Stimulated activated naive CD8-positive, alpha-beta T cell treated with anti-CD3 and anti-CD28 coated beads, Interleukin-15, Interleukin-2, amounts not matched to agents 100 U/mL and 50 U/mL, for 24 hours (primary cell): ENCODE measurements at regions not wholly inside any gene's neighbourhood (a gene's known extent, or its start where the extent isn't known, plus 50 kb on each side); places are given as distances from the start of the nearest gene placed in this dataset.

Experiments used
- ATAC-seq: fragments of 150-1000 bp; cut with Tn5 transposase; one replicate; pipeline ENCODE4 v1.10.0; 2021
- DNase-seq: peaks from one replicate; pipeline ENCODE4 v3.0.0; 2021

DNA sequence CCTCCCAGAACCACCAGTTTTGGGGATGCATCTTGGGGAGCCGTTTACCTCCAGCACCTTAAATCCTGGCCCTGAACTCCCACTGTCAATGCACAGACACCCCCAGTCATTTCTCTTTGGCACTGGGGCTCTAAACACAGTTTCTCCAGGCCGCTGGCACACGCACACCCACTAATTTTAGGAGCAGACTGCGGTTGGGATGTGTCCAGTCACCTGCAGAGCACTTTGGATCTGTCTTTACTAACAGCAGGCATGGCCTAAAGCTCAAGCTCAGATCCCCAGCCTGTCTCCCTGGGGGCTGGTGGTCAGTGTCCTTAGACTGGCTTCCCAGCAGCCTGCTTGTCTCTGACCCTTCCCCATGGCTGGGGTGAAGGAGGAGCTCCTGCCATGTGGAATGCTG is 49.9 kb downstream of the SYNE3 start:
- no peak for DNase-seq
- ATAC-seq: no peak

DNA sequence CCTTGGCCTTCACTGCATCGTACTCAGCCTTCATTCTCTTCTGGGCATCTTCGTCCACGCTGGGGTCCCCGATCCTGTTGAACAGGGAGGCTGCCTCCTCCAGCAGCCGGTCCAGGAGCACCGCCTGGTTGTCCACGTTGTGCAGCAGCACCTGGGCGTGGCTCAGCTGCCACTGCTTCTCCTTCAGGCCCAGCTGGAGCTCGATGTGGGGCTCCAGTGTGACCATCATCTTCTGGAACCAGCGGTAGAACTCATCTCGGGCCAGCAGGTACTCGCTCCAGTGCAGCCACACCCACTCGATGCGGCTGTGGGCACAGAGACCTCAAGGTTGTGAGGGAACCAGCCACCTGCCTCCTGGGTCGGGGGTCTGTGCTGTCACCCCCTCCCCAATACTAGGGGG is 50.5 kb downstream of the SYNE3 start:
- DNase-seq (no peak), ATAC-seq (no peak)

DNA sequence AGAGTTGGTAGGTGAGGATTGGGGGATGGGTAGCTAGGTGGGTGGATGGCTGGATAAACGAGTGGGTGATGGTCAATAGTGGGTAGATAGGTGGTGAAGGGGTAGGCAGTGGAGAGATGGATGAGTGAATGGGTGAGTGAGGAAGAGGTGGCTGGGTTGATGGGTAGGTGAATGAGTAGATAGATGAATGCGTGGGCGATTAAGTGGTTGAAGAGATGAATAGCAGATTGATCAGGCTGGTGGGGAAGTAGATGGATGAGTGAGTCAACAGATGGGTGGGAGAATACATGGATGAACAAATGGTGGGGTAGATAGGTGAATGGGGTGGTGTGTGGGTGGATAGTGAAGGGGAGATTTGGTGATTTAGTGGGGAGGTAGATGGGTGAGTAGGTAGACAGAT is 51.1 kb downstream of the SYNE3 start:
- DNase-seq: no peak
- peak; percentile 59 for ATAC-seq

DNA sequence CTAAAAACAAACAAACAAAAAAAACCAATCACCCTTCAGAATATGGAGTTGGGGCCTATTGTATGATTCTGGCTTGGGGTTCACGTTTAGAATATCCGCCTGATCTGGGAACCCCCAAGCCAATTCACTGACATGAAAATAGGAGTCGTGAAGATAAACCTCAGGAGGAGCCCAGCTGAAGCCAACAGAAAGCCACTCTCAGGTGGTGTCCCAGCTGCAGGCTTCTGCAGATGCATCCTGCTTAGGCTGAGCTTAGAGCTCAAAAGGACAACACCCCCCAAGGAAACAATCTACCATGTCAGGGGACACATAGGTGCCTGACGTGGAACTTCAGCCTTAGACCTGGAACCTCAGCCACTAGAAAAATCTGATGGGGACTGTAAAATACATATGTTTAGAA is 51.9 kb downstream of the SYNE3 start:
- no peak for ATAC-seq
- no peak for DNase-seq

DNA sequence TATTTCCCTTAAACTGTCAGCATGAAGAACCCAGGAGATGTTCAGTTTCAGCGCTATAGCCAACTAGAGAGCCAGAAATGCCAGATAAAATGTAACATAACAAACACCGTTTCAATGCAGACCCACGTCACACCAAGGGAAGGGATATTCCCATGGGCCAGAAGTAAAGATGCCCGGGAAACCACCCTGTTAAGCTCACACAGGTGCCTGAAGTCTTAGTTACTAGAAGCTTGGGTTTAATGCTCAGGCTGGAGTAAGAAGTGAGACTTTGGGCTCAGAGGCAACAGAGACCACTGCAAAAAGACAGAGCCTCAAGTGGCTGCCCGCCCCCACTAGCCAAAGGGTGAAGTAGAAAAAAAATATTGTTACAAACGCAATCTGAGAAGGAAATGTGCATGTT is 52.3 kb downstream of the SYNE3 start:
- ATAC-seq (no peak), DNase-seq (no peak)

DNA sequence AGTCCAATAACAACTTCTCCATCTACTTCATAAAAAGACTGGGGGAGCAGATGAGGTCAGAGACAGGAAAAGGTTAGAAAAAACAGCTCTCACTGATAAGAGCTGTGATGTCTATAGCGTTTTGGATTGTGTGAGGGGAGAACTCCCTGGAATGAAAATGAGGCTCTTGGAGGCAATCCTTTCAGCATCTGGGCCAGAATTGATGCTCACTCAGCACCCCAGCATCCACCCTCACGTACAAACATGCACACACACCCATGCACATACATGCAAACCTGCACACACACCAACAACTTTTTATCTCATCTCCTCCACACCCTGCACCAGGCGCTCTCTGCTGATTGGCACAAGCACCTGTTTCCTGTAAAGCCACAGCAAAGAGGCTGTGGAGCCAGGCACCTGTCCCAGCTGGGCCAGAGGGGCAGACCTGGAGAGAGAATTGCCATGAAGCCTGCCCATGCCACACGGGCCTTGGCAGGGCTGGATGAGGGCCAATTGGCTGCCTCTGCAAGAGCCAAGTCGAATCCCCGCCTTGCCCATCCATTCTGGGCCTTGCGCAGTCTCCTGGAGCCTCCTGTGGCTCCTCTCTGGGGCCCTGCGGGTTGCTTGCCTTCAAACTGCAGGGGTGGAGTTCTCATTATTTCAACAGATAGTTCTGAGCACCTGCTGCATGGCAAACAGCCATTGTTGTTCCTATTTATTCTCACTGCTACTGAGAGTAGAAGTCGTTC is 53.1 kb downstream of the SYNE3 start:
- DNase-seq: no peak
- ATAC-seq: no peak

DNA sequence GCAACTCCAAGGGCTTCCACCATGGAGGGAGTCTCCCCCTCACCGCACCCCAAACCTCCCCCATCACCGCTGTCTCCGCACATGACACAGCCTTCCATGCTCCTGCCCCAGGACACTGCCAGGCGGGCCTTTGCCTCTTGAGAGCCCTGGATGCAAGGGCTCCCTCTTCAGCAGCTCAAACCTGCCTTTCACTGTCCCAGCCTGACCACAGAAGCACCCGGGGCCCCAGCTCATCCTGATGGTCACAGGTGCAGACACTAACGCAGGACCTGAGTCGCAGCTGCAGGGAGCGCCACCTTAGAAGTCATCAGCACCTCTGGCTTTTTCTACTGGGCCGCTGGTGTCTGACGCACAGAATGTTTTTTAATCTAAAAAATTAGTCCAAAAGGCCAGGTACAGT is 54.0 kb downstream of the SYNE3 start:
- no peak for ATAC-seq
- no peak for DNase-seq

DNA sequence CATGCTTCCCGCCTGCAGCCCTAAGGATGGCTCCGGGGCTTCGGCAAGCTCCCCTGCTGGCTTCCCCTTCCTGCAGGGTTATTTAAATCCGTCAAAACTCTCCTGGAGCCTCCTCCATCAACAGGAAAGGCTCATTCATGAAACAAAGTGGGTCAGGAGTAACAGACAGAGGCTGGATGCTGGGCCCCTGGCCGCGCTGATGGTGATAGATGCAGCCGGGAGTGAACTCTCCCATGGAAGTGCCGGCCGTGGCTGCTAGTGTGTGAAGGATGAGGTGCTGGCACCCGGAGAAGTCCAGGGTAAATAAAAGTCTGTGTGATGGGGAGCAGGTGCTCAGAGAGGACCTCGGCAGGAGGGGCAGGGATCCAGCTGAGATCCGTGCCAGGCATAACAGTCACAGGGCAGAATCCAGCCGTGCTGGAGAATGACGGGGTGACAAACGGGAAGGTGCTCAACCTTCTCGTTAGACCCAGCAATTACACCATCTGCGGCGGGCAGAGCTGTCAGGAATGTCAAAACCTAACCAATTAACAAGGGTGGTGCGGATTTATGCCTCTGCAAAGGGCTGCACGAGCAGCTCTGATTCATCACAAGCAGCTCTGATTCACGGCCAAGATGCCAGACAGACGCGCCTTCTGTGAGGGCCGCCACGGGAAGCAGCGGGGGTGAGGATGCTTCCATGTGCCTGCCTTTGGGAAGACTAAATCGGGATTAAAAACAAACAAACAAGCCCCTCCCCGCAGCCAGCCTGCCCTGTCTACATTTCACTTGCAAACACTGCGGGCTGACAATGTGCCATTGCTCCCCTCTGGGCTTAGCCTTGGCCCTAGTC is 55.6 kb downstream of the SYNE3 start:
- ATAC-seq (no peak), DNase-seq (no peak)

DNA sequence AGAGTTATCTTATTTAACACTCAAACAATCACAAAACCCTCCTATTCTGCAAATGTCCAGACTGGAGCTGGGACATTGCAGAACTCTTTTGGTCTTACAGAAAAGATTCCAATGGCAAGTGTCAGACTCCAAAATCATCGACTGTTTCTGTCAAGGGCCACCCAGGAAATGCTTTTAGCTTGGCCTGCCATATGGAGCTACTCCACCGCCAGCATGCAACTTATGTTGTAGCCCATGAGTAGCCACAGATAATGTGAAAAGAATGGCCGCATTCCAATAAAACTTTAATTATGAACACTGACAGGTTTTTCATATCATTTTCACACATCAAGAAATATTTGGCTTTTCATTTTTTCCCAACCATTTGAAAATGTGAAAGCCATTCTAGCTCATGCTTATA is 57.5 kb downstream of the SYNE3 start:
- ATAC-seq (no peak), DNase-seq (no peak)

DNA sequence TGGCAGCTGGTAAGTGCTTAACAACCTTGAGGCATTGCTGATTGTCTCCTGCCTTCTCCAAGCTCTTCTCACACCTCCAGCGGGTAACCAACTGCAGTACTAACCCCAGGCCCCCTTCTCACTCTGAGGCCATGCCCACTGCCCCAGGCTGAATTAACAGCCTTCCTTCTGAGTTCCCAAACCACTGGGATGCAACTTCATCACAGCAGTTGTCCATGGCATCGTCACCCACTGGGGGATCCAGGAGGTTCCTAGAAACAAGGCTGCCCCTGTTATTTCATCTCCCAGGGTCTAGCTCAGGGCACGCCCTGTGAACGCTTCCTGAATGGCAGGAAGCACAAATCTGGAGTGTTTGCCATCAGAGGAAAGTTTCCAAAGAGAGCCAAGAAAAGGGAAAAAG is 58.0 kb downstream of the SYNE3 start:
- DNase-seq (no peak), ATAC-seq (no peak)

DNA sequence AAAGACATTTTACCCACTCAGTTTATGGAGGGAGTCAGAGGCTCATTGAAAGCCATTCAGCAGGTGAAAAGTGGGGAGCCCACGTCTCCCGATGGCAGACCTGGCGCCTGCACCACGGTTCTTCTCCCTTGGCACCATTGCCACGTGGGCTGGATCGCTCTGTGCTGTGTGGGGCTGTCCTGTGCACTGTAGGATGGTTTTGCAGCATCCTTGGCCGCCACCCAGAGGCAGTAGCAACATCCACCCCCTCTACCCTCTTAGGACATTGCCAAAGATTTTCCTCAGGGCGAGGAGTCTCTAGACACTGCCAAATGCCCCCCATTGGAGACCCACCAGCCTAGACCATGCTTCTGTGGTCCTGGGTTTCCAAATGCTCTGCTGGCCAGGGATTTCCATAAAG is 60.2 kb downstream of the SYNE3 start:
- DNase-seq: no peak
- ATAC-seq: no peak

DNA sequence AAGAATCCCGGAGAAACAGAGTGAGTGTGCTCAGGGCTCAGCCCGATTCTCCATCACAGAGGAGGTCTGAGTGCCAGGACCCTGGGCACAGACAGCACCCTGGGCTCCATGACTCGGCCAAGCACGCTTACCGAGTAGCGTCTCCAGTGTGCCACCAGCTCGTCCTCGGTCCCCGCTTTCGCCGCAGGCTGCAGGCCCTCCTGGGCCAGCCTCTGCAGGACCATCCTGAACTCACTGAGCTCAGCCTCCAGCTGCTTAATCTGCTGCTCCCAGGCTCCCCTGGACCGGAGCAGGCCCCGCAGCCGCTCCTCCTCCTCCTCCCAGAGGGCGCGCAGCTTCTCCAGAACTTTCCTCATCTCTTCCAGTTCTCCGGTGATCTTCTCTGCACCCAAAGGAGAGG is 61.2 kb downstream of the SYNE3 start:
- ATAC-seq: no peak
- no peak for DNase-seq

DNA sequence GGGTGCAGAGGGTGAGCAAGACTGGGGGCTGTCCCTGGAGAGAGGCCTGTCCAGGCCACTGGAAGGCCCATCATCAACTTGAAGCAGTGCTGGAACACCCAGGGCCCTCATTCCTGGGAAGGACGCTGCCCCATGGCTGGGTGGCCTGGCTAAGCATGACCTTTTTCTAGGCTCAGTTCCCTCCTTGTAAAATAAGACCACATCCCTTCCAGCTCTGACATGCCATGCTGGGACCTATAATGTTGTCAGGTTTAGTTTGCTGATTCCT is 62.8 kb downstream of the SYNE3 start:
- DNase-seq (no peak), ATAC-seq (no peak)

DNA sequence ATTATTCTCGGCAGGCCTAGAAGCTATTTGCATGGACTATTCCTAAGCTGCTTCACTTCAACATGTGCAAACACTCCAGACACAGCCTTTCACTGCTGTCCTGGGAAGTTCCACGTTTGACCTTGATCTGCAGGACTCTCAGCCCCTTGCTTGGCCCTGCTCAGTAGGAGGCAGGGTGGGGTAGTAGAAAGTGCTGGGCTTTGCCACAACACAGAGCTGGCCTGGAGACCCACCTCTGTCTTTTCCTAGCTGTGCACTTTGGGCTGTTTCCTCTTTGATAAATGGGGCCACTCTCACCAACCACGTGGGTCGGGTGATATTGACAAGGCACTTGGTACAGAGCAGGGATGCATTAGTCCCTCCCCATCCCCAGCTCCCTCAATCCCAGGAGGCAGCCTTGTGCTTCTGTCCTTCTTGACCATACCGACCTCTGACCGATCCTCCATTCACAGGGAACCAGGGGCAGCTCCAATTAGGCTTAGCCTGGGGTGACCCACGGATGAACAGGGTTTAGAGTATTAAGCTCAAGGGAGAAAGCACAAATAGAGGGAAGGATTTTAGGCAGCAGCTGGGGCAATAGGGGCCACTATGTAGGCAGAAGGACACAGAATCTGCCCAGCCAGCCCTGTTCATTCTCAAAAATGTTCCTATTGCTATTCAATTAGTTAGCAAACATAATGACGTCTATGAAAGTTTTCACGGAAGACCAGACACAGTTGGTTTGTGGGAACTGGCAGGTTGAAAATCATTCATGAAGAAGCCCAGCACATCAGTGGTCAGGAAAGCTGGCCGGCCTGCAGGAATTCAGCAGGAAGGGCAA is 63.3 kb downstream of the SYNE3 start:
- ATAC-seq (no peak), DNase-seq (no peak)

DNA sequence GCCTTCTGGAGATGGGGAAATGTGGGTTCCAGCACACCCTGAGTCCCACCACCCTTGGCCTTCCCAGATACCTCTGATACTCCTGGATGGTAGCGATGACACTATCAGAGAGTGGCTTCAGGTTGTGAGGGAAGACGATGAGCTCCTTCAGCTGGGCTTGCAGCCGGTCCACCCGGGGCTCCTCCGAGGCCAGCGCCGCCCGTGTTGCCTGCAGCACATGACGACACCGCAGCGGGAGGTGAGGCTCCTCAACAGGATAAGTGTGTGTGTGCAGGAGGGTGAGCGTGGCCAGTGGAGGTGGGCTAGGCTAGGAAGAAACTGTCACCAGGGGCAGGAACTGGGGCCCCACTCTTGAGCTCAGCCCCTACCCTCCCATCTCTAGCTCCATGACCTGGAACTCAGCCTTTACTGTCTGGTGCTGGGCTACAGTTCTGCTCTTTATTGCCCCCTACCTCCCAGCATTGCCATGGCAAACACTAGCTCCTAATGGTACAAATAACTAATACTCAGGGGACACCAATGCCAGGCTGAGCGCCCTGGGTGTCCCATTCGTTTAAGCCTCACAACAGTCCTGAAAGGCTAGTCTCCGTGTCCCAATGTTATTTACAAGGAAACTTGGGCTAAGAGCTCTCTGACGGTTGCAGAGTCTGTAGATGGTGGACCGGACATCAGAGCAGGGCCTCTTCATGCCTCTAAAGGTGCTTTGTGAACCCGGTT is 64.1 kb downstream of the SYNE3 start:
- peak; percentile 35 for ATAC-seq
- no peak for DNase-seq

DNA sequence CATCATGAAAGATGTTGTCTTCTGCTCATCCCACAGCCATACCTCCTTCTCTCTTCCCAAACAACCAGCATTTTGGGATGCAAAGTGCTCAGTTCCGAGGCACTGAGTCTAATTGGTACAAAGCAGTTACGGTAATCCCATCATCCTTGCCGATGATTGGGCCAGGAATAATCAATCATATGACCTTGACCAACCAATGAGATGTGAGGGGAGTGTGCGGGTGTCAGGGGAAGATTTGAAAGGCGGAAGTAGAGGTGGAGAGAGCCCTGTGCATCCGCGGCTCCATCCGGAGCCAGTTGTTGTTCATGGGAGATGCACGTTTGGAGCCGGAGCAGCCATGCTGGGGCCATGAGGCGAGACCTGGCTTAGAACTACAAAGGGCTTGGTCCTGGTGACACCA is 67.3 kb downstream of the SYNE3 start:
- DNase-seq: no peak

DNA sequence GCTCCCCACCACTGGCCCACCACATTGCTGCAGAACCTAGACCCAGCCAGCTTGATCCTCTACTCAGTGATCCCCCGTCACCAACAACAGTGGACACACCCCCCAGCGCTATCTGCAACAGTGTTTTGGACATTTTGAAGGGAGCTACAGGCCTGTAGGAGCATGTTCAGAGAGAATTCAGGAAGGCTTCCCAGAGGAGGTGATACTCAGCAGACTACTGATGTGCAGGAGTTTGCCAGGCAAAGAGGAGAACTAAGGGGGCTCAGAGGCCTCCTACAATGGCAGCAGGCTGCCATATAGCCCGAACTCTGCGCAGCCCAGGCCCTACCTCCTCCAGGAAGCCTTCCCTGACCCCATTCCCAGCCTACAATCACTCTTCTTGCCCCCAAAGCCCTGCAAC is 70.0 kb downstream of the SYNE3 start:
- DNase-seq: no peak

More for the DNA sequence above, 67.3 kb downstream of the SYNE3 start:
- no peak for ATAC-seq

DNA sequence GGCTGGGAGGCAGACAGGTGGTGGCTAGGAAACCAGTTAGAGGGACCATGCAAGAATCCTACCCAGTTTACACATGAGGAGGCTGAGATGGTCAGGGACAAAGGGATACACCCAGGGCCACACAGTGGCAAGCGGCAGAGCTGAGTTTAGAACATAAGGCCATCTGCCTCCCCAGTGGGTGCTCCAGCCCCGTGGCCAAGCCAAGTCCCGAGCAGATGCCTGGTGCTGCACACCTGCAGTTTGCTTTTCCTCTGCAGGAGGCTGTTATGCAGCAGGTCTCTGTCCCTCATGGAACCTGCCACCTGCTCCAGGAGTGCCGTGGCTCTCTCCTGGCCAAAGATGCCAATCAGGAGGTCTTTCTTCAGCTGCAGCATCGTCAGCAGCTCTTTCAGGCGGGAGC is 70.8 kb downstream of the SYNE3 start:
- ATAC-seq: no peak
- no peak for DNase-seq

More for the DNA sequence above, 70.0 kb downstream of the SYNE3 start:
- ATAC-seq: no peak

DNA sequence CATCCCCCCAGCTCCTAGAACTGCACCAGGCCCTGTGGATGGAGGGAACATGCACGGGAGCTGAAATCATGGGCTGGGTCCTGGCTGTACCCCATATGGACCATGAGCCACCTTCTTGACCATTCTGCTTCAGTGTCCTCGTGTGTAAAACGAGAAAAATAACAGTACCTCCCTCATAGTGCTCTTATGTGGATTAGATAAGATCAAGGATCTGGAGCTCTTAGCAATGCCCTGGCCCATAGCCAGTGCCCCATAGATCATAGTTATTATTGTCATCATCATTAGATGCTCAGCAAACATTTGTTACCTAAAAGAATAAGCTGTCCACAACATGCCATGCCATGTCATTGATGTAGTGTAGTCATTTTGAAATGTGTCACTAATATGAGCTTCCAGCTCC is 71.3 kb downstream of the SYNE3 start:
- DNase-seq: no peak
- ATAC-seq: no peak

DNA sequence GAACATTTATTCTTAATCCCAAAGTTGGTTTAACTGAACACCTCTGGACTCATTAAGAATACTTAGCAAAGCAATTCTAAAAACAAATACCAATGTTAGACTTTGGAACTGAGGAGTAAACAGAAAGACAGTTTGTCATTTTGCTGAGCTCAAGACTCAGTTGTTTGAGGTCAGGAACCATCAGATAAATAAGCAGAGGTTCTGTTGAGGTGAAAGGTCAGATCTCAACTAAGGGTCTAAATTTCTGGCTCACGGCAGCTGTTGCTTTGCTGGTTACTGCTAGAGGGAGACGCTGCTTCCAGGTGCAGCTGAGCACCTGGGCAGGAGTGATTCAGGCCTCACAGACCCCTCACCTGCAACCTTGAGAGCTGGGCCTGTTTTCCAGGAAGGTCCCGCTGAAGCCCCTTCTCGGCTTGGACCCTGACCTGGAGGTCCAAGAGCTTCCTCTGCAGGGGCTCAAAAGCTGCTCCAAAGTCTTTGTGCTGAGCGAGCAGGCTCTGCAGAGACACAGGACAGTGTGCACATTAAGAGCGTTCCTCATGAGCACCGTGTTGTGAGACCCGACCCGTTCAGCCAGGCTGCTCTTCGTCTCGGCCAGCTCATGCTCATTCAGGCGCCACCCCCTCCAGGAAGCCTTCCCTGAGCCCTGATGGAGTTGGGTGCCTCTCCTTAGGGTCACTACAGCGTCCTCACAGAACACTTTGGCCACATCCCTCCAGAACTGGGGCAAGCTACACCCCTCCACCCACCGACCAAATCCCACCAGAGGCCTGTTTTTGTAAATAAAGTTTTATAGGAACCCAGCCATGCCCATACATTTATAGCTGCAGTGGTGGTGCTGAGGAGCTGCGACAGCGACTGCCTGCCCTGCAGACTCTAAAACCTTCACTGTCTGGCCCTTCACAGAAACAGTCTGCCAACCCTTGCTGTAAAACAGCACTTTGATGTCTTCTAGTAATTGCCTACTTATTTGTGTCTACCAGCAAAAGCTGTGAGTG is 72.0 kb downstream of the SYNE3 start:
- no peak for ATAC-seq

DNA sequence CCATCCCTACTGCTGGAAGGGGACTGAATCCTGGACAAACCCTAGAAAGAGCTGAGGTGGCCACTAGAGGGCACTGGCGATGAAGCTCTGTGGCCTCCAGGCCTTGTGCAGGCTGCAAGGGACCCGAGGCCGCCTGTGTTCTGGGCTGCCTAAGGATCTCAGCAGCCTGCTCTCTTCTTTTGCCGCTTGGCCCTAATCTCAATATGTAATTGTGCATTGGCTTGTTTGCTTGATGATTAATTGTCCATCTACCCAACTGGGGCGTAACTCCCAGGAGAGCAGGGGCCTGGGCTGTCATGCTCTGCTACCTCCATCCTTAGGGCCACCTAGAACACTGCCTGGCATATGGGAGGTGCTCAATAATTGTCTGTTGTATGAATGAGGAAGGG is 73.8 kb downstream of the SYNE3 start:
- ATAC-seq (peak; percentile 93), DNase-seq (peak; percentile 82)

More for the DNA sequence above, 72.0 kb downstream of the SYNE3 start:
- DNase-seq: no peak
